Islet of Langerhans (tissue), 1 donor: ENCODE measurements at regions not wholly inside any gene's neighbourhood (a gene's known extent, or its start where the extent isn't known, plus 50 kb on each side); places are given as distances from the start of the nearest gene placed in this dataset.

ENCODE experiments used
- FAIRE-seq: peaks from one replicate; lab custom pipeline; 2011; peaks lifted over from hg19 to GRCh38; lab: Jason Lieb, UNC

DNA sequence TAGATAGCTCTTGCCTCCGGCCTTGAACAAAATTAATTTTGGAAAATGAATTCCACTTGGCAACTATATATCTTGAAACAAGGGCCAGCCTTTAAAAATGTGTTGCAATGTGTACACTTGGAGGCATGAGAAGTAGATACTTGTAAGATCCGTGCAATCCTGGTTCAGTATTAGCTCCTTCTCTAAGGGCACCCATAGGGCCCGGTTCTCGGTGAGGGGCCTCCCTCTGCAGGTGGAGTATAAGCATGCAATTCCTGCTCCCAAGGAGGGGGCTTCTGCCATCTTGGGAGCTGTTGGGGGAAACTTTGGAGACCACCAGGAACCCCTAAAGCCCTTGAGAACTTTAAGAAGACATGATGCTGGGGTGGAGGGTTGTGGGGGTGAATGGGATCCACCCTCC is 388.7 kb upstream of the RGMA start:
- no peak for FAIRE-seq

GRCh38 chr15:93477188-93477587 is 388.2 kb upstream of the RGMA start:
- FAIRE-seq: no peak

- no peak for FAIRE-seq
These were observed 387.6 kb upstream of the RGMA start for GRCh38 chr15:93476491-93477177.

DNA sequence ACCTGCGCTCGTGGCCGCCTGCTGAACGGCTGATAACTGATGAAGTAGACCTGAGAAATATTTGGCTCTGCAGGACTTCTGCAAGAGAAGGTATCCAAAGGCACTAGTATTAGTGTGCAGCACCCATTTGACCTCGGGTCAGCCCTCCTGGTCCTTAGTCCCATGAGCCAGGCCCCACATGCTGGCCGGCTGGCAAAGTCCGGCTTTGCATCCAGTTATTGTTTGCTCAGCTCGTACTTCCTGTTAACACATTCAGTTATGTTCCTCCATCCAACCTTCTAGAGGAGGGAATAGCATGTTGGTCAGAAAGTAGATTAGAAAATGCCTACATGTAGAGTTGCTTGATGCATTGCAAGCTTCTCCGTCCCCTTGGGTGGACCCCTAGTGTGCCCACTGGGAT is 385.7 kb upstream of the RGMA start:
- FAIRE-seq: no peak

DNA sequence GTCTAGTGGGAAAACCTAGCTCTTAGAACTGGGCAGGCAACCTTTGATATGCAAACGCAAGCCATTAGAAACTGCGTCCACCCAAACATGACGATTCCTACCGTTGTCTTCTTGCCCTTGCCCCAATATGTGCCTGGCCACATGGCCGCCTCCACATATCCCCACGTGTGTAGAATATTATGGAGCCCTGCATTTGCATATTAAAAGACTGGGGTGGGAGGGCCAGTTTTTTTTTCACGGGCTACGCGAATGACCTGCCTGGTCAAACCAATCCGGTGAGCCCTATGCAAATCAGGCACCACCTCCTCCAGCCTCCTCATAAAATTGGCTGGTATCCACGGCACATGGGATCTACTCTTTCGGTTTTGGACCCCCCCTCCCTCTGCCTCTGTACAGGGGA is 381.0 kb upstream of the RGMA start:
- no peak for FAIRE-seq

DNA sequence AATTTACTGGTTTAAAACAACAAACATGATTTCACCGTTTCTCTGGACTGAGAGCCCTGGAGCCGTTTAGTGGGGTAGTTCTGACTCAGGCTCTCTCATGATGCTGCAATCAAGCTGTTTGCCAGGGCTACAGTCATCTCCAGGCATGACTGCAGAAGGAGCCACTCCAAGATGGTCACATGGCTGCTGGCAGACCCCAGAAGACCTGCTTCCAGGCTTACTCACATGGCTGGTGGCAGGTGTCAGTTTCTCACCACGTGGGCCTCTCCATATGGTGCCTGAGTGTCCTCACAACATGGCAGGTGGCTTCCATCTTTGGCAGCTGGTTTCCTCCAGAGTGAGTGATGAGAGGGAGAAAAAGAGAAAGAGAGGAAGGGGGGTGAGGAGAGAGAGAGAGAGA is 378.3 kb upstream of the RGMA start:
- no peak for FAIRE-seq

- no peak for FAIRE-seq
These were observed 377.4 kb upstream of the RGMA start for GRCh38 chr15:93466380-93466779.

DNA sequence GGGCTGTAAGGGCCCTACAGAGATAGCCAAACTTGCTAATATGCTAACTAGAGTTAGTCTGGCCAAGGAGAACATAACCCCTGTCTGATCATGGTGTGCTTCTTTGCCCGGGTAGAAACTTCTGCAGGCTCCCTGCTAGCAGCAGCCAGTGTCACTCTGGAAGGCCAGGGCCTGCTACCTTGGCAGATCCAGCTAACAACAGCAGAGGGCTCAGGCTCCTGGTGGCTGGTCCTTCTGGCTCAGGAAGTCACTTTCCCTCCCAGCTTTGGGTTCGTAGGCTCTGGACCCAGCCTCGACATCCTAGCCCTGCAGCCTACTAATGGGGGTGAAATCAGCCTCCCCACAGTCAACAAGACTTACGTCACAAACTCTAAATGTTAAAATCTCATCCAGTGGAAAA is 373.7 kb upstream of the RGMA start:
- no peak for FAIRE-seq

DNA sequence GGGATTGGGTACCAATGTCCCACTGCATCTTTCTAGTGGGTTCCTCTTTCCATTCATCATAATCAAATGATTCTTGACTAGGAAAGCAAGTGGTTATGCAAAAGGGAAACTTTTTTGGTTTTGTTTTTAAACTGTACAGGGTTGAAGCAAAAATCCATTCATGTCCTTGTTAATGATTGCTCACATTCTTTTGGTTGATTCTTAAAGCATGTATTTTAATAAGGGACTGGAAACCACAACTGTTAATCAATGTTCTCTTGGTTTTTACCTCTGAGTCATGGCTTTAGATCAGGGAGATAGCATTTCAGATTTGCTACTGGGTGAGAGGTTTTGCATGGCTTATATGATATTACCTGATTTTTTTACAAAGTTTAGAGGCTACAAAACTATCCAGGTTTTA is 371.7 kb upstream of the RGMA start:
- no peak for FAIRE-seq

GRCh38 chr15:93459396-93459795 is 370.4 kb upstream of the RGMA start:
- no peak for FAIRE-seq

DNA sequence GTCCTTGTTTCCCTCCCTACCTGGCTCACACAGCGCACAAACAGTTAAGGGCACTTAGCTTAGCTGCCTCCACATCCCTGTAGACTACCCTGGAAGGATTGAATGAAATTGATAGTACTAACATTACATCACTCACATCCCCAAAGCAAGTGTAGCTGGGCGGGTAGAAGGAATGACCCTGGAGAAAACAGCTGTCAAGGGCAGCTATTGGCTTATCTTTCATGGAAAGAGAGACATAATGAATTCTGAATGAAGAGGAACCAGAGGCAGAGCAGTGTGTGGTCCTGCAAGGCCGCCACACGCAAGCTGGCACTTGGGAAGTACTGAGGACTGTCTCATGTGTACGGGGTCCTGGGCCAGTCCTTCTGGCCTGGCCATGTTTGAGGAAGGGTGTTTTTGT is 369.6 kb upstream of the RGMA start:
- FAIRE-seq: no peak

GRCh38 chr15:93454788-93455187 is 365.8 kb upstream of the RGMA start:
- FAIRE-seq: no peak

DNA sequence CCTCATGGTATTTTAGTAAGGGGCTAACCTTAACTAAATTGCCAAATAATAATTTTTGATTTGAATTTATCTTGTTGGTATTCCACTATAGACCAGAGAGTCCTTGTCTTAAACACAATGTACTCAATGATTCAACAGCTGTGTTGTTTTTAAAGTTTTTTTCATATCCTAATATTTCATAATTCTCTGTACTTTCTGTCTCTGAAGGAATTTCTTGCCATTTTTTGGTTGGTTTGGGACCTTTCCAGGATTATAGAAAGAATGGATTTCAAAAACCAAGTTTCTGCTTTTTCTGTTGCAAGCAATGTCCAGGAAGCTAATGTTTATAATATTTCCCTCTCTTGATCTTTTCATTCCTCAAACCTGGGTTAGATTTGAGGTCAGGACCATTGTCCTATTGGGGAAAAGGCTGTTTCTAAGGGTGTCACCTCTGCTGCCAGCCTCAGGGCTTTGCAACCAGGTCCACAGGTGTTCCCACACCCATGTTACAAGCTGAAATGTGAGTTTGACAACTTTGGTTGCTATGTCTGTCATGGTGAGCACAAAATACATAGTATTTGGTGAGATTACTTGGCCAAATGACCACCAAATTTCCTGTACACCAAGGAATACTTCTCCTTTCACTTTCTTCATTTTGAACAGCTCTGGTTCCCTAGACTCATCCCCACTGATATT is 363.7 kb upstream of the RGMA start:
- FAIRE-seq: no peak

GRCh38 chr15:93451822-93452221 is 362.8 kb upstream of the RGMA start:
- FAIRE-seq: no peak

GRCh38 chr15:93451265-93451664 is 362.3 kb upstream of the RGMA start:
- no peak for FAIRE-seq

- FAIRE-seq: no peak
These were observed 360.8 kb upstream of the RGMA start for GRCh38 chr15:93449798-93450197.

GRCh38 chr15:93438310-93438709 is 349.3 kb upstream of the RGMA start:
- no peak for FAIRE-seq

DNA sequence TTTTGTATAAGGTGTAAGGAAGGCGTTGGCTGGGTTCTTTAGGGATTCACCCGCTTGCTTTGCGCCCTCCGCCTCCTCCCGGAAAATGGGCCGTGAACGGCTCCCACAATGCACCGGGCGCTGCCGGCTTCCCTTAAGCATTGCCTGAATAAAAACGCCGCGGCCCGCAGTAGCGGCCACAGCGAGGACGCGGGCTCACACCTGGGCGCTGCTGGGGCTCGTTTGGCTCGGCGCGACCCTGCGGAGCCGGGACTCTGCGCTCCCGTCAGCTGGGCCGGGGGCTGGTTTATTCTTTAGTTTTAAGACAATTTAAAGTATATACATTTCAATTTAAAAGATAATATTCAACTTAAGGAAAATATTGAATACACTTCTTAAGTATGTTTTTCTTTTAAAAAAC is 343.5 kb upstream of the RGMA start:
- FAIRE-seq: no peak

- FAIRE-seq: no peak
These were observed 339.9 kb upstream of the RGMA start for GRCh38 chr15:93428807-93429351.

GRCh38 chr15:93428150-93428549 is 339.1 kb upstream of the RGMA start:
- FAIRE-seq: no peak

DNA sequence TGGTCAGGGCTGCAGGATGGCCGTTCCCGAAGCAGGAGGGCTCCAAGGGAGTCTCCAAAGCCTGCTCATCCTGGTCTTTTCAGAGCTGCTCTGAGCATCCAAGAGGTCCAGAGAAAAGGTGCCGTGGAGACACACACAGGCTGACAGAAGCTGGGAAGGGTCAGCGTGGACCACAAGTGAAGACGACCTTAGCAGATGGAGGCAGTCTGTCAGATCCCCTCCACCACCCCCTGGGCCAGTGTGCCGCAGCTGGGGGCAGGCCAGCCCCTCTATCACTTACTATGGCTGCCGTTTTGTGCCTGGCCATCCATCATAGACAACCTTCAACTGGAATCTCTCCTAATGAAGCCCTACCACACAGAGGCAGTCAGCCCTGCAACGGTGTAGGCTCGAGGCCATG is 335.1 kb upstream of the RGMA start:
- no peak for FAIRE-seq

DNA sequence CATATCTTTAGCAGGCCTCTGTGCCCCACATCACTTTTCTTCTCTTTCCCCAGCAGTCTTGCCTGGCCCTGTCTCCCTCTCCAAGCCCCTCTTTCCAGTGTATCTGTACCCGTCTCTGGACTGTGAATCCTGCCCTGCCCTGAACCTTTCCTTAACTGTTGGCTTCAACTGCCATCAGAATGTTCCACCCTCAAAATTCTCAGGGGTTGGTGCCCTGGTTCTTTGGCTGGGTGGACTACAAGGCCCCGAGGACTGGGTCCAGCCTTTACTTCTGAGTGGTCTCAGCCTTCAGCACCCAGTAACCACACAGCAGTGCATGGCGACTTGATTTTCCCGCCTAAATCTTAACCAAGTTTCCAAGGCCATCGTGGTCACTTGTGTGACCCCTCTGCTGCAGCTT is 333.5 kb upstream of the RGMA start:
- no peak for FAIRE-seq

- FAIRE-seq: no peak
These were observed 331.5 kb upstream of the RGMA start for GRCh38 chr15:93420477-93420876.

DNA sequence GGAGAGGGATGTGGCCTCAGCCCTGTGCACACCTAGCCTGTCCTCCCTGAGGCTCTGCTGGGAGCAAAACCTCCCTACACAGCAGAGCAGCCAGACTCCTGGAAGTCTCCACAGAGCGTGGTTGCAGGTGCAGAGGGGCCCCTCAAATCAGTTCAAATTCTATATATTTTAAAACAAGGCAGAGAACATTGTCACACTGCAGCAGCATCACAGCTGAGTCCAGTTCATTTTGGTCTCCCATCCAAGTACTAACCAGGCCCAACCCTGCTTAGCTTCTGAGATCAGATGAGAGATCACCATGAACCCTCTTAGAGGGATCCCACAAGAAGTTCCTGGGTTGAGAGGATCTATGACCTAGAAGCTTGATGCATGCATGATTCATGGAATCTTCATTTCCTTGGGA is 331.0 kb upstream of the RGMA start:
- FAIRE-seq: no peak
